ENCODE measurements at regions not wholly inside any gene's neighbourhood (a gene's known extent, or its start where the extent isn't known, plus 50 kb on each side); places are given as distances from the start of the nearest gene placed in this dataset.
"Not testable (repeated sequence)": the region's sequence is repeated elsewhere in the genome, so short reads cannot be mapped to it uniquely, and the experiment has no call there.

- not testable (repeated sequence) for DNase-seq (ENCODE audit: low read depth)
These were observed 834.8 kb downstream of the C12orf50 start for GRCh38 chr12:87194389-87194788.

- DNase-seq (ENCODE audit: low read depth), result no peak
These were observed 843.8 kb downstream of the C12orf50 start for GRCh38 chr12:87185367-87185766.

DNA sequence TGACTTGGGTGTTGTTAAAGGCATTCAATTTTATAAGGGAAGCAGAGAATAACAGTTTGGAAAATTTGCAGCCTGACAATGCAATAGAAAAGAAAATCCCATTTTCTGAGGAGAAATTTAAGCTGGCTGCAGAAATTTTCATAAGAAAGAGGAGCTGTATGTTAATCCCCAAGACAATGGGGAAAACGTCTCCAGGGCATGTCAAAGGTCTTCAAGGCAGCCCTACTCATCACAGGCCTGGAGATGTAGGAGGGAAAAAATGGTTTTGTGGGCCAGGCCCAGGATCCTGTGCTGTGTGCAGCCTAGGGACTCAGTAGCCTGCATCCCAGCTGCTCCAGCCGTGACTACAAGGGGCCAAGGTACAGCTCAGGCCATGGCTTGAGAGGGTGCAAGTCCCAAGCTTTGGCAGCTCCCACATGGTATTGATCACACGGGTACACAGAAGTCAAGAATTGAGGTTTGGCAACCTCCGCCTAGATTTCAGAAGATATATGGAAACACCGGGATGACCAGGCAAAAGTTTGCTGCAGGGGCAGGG, 846.4 kb downstream of the C12orf50 start:
- no peak for DNase-seq (ENCODE audit: low read depth)

- DNase-seq (ENCODE audit: low read depth), result no peak
These were observed 857.8 kb downstream of the C12orf50 start for GRCh38 chr12:87171356-87171755.

DNA sequence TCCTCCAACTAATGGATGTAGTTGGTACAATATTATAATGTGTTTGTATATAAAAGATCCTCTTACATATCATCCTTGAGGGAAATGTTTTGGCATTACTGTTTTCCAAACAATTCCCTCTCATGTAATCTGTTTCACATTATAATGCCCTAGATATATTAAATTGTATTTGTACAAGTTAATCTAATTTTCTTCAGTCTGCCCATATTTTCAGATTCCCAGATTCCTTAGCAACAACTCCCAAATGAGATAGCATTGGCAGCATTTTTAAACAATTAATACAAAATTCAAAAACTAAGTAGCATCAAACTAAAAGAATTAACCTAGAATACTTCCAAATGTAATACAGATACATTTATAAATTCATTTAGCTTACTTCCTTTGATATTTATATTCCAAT, 860.2 kb downstream of the C12orf50 start:
- no peak for DNase-seq (ENCODE audit: low read depth)

- no peak for DNase-seq (ENCODE audit: low read depth)
These were observed 863.3 kb downstream of the C12orf50 start for GRCh38 chr12:87165733-87166375.

DNA sequence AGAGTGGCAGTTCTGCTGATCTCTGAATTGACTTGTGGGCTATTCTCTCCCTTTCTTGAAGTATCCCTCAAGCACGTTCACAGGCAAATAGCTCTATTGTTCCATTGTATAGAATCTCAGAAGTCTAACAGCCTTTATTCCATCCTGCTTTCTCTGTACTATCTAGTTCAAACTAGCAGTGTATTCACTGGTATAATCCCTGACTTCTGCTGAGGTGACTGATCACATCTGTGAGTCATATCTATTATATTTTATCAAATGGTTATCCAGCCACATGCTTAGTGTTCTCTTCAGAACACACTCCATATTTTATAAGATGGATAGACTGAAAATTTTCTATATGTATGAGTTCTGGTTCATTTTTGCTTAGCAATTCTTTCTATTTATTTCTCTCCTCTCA, 866.1 kb downstream of the C12orf50 start:
- DNase-seq (ENCODE audit: low read depth), result no peak

- DNase-seq (ENCODE audit: low read depth), result no peak
These were observed 868.2 kb downstream of the C12orf50 start for GRCh38 chr12:87160848-87161601.

DNA sequence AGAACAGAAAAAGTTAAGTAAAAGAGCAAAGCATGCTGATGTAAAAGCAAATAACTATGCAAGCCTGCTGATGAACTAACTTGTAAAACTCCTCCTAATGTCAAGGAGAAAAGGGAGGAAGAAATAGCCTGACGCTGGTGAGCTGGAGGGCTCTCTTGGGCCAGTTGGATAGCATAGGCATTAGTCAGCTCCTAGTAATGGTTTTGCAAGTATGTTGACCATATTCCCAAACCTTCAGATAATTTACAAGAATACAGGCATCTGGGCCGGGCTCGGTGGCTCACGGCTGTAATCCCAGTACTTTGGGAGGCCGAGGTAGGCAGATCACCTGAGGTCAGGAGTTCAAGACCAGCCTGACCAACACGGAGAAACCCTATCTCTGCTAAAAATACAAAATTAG, 871.4 kb downstream of the C12orf50 start:
- peak; percentile 77 for DNase-seq (ENCODE audit: low read depth)

- no peak for DNase-seq (ENCODE audit: low read depth)
These were observed 873.6 kb downstream of the C12orf50 start for GRCh38 chr12:87155621-87156020.

DNA sequence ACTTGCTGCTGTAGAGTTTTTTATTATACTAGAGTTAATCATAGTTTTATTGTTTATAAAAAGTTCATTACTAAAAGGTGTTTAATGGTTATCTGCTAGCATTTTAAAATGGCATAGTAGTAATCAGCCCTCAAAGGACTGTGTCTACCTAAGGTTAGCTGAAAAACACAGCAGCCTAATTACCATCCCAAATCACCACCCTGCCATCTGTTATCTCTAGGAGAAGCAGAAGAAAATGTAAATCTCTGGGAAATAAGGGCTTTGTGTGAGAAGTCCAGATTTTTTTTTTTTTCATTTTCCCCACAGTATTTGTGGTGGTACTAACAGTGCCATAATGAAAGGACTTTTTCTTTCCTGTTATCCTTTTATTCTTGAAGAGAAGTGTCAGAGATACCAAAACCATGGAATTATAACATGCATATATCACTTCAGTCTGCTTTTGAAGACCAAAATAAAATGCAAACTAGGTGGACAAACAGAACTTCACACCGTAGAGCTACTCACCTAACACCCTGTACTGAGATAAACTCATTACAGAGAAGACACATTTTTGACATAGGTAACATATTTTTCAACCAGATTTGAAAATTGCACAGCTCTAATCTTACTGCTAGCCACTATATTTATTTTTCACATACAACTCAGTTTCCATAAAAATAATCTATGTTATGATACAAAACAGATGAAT, 876.2 kb downstream of the C12orf50 start:
- no peak for DNase-seq (ENCODE audit: low read depth)

- no peak for DNase-seq (ENCODE audit: low read depth)
These were observed 877.1 kb downstream of the C12orf50 start for GRCh38 chr12:87152075-87152474.

GRCh38 chr12:87150969-87151662, 878.1 kb downstream of the C12orf50 start:
- DNase-seq (ENCODE audit: low read depth), result no peak

DNA sequence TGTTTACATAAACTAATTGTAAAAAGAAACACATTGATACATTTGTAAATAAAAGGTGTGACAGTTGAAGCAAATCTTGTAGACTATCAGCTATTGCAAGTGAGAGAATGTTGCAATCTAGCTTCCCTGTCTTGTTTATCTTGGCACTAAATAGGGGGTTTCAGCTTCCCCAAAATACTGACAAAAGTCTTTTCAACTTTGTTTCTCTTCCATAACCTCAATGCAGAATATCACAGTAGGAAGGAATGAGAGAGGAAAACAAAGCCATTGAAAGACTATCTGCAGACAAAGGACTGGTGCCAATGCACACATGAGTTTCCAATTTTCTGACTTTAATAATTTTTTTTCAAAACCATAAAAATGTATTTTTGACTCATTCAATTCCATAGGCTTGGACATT, 886.2 kb upstream of the MGAT4C start:
- DNase-seq (ENCODE audit: low read depth), result peak; percentile 3

- no peak for DNase-seq (ENCODE audit: low read depth)
These were observed 884.9 kb upstream of the MGAT4C start for GRCh38 chr12:87141091-87141490.

GRCh38 chr12:87140262-87140661, 884.1 kb upstream of the MGAT4C start:
- peak; percentile 12 for DNase-seq (ENCODE audit: low read depth)

DNA sequence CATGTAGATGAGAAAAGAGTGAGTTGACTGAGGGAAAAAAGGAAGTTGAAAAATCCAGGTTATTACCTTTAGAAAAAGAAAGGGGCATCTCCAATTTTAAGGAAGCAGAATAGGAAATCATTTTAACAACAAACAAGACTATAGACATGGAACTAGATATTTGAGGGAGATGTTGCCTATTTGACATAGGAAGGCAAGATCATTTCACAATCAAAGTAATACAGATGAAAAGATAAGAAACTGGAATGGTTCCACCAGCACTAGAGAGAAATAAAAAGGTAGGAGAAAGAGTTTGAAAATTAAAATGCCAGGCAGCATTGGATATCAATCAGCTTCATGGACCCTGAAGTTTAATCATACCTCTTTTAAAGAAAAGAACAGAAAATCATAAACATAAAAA, 881.0 kb upstream of the MGAT4C start:
- DNase-seq (ENCODE audit: low read depth), result no peak

DNA sequence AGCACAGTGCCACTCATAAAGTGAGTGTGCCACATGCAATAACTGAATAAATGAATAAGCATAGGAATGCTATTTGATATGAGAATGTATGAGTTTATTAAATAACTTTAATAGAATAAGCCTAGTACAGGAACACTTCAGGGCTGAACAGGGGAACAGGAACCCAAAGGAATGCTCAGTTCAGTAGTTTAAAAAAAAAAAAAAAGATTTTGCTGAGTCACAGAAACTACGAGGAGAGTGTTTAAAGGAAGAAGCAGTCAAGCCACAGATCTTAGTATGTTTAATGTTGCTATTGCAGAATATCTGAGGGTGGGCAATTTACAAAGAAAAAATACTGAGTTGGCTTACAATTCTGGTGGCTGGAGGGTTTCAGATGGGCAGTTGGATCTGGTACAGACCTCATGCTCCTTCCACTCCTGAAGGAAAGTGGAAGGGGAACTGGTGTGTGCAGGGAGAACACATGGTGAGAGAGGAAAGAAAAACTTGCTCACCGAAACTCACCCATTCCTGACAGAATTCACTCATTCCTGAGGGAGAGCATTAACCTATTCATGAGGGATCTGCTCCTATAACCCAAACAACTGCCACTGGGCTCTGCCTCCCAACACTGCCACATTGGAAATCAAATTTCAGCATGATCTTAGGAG, 880.3 kb upstream of the MGAT4C start:
- DNase-seq (ENCODE audit: low read depth), result peak; percentile 43

- DNase-seq (ENCODE audit: low read depth), result peak; percentile 57
These were observed 871.1 kb upstream of the MGAT4C start for GRCh38 chr12:87127272-87127671.

DNA sequence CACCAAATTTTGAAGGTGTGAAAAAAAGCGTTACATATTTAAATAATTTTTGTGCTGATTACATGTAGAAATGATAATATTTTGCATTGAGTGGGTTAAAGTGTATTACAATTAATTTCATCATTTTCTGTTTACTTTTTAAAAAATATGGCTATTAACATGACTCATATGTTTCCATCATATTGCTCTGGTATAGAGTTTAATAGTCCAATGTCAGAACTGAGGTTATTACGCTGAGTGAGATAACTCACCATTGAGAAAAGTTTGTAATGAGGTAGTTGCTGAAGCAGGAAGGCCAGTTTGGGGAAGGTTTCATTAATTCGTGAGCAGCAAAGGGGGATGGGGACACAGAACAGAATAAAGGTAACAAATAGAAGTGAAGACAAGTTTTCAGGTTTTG, 865.7 kb upstream of the MGAT4C start:
- DNase-seq (ENCODE audit: low read depth), result no peak

DNA sequence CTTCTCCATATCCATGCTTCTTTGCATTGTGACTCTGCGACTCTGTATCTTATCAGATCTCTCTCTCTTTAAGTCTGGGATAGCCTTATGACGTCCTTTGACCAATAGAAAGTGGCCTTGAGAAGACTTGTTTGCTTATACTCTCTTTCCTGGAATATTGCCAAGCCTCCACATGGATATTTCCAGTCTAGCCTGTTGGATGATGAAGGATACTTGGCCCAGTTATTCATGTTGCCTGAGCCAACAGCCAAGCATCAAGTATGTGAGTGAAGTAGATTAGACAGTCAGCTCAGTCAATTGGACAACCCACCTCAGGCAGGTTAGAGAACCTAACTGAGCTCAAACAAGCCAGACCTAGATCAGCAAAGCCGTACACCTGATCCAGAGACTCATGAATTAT, 864.2 kb upstream of the MGAT4C start:
- peak; percentile 14 for DNase-seq (ENCODE audit: low read depth)

Data from myocyte (in vitro differentiated cells).